Vagina (tissue), 2 donors: ENCODE measurements at regions not wholly inside any gene's neighbourhood (a gene's known extent, or its start where the extent isn't known, plus 50 kb on each side); places are given as distances from the start of the nearest gene placed in this dataset.

Source experiments
- POLR2A ChIP-seq, 2 donors: fragments of 450-650 bp; IDR thresholded peaks; one replicate each; pipeline ENCODE4 v1.6.1; 2017; ENCODE audit warnings: antibody characterized with exemption in 2 of 2, mild to moderate bottlenecking in 2 of 2, moderate library complexity in 2 of 2
- POLR2AphosphoS5 ChIP-seq, 2 donors: sonication (generic); formaldehyde crosslinking; IDR thresholded peaks; one replicate each; pipeline ENCODE4 v1.9.0; 2017; ENCODE audit warnings: antibody characterized with exemption in 2 of 2, mild to moderate bottlenecking in 2 of 2, low read depth in 1 of 2; ENCODE audit not compliant: insufficient read depth in 1 of 2
- TF ChIP-seq, protein P1 (sequence below), 3 experiments: fragments of 450-650 bp in 2 of 3; fragments of 200-600 bp in 1 of 3; sonication (generic) in 1 of 3; IDR thresholded peaks; one replicate each; pipeline ENCODE4 v1.5.1; 2017 to 2019; ENCODE audit warnings: antibody characterized with exemption in 3 of 3, mild to moderate bottlenecking in 2 of 3, moderate library complexity in 2 of 3

DNA sequence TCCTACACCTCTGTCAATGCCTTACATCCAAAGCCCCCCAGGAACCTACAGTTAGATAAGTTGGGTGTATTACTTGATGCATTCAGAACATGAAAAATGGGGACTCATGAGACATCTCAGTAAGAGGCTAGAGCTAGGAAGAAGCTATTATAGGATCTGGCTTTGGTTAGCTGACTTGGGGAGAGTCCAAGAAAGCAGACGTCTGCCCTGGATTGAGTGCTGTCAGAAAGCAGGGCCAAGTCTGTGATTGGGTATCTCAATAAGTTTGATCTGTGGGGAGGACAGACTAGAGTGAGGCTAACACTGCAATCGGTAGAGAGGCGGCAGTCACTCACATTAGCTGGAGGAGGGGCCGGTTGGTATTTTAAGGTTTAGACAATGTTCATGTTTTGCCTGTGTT, 79.4 kb upstream of the LRFN2 start:
- TF ChIP-seq POLR2A (IDR thresholded peaks at IDR 0.05) (no peak), POLR2AphosphoS5 (IDR thresholded peaks at IDR 0.05; ENCODE audit: insufficient read depth in 1 of 2, low read depth in 1 of 2) (no peak)
- TF ChIP-seq, protein P1, sequence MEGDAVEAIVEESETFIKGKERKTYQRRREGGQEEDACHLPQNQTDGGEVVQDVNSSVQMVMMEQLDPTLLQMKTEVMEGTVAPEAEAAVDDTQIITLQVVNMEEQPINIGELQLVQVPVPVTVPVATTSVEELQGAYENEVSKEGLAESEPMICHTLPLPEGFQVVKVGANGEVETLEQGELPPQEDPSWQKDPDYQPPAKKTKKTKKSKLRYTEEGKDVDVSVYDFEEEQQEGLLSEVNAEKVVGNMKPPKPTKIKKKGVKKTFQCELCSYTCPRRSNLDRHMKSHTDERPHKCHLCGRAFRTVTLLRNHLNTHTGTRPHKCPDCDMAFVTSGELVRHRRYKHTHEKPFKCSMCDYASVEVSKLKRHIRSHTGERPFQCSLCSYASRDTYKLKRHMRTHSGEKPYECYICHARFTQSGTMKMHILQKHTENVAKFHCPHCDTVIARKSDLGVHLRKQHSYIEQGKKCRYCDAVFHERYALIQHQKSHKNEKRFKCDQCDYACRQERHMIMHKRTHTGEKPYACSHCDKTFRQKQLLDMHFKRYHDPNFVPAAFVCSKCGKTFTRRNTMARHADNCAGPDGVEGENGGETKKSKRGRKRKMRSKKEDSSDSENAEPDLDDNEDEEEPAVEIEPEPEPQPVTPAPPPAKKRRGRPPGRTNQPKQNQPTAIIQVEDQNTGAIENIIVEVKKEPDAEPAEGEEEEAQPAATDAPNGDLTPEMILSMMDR (IDR thresholded peaks at IDR 0.05) = no peak
